Lung (tissue), 11 donors: ENCODE measurements at regions not wholly inside any gene's neighbourhood (a gene's known extent, or its start where the extent isn't known, plus 50 kb on each side); places are given as distances from the start of the nearest gene placed in this dataset.

Experiments used
- ATAC-seq: fragments of 200-7000 bp; cut with Tn5 transposase; one replicate; pipeline ENCODE4 v1.9.1; 2020; ENCODE audit warnings: moderate number of reproducible peaks; ENCODE audit not compliant: insufficient read depth, low FRiP score
- DNase-seq, 3 donors: peaks; one replicate each; pipeline ENCODE4 v3.0.0-alpha.2; 2013 to 2017
- H3K27ac ChIP-seq, 2 donors: one replicate each; pipeline ENCODE4 v1.5.1; 2013; ENCODE audit warnings: mild to moderate bottlenecking in 2 of 2, moderate library complexity in 2 of 2, control low read depth in 1 of 2, inconsistent platforms in 1 of 2, low read depth in 1 of 2, low read length in 1 of 2
- H3K27me3 ChIP-seq, 3 donors: one replicate each; pipeline ENCODE4 v1.5.1; 2013; ENCODE audit warnings: low read length in 2 of 3; ENCODE audit not compliant: control insufficient read depth in 3 of 3, insufficient read depth in 3 of 3
- H3K36me3 ChIP-seq, 4 donors: one replicate each; pipeline ENCODE4 v1.5.1; 2013; ENCODE audit warnings: low read length in 4 of 4, mild to moderate bottlenecking in 1 of 4, moderate library complexity in 1 of 4; ENCODE audit not compliant: control insufficient read depth in 4 of 4, insufficient read depth in 4 of 4
- H3K4me1 ChIP-seq, 5 donors: one replicate each; pipeline ENCODE4 v1.5.1; 2013; ENCODE audit warnings: low read length in 5 of 5, mild to moderate bottlenecking in 2 of 5, moderate library complexity in 1 of 5; ENCODE audit not compliant: control insufficient read depth in 5 of 5, insufficient read depth in 5 of 5
- H3K4me3 ChIP-seq: one replicate; pipeline ENCODE4 v1.5.1; 2013; ENCODE audit warnings: mild to moderate bottlenecking, control low read depth, moderate library complexity
- H3K9ac ChIP-seq, 2 donors: one replicate each; pipeline ENCODE4 v1.5.1; 2013; ENCODE audit warnings: low read length in 2 of 2, control low read depth in 1 of 2; ENCODE audit not compliant: insufficient read depth in 1 of 2
- H3K9me3 ChIP-seq, 4 donors: one replicate each; pipeline ENCODE4 v1.5.1; 2013; ENCODE audit warnings: low read length in 3 of 4, mild to moderate bottlenecking in 1 of 4, moderate library complexity in 1 of 4; ENCODE audit not compliant: control insufficient read depth in 4 of 4, insufficient read depth in 3 of 4
- WGBS, 2 donors: extraction: QIAGEN DNeasy Blood & Tissue Kit; methylation state at CpG; one replicate each; pipeline ENCODE4 v1.1.7; 2013; 5-methylcytosine and 5-hydroxymethylcytosine counted together
- TF ChIP-seq, protein P1 (sequence below): IDR thresholded peaks from 2 replicates; pipeline ENCODE4 v1.5.1; 2012; ENCODE audit warnings: mild to moderate bottlenecking; ENCODE audit errors: control extremely low read depth, extremely low read depth
- donor health status: control.
- donor health status: control.
- donor health status: Bipolar disorder and iron deficiency.
- donor health status: healthy.
- donor health status: DM: yes; HTN: yes; CAD: no.

DNA sequence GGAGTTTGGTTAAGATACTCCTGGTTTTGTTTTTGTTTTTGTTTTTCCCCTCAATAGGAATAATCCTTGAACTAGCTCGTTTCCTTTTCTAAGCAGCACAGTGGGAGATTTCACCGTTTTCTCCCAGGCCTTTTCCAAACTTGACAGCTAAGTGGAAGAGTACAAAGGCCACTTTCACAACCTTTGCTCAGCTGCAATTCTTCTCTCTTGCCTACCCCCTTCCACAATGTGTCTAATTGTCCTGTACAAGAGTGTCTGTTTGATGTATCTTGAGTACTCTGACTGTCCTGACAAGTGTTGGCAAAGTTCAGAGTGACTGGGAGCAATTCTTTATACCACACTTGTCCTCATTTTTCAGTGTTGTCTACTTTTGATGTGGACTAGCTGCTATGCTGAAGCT is 674.3 kb upstream of the AMOT start:
- no peak for ATAC-seq
- no peak for DNase-seq
- TF ChIP-seq, protein P1, sequence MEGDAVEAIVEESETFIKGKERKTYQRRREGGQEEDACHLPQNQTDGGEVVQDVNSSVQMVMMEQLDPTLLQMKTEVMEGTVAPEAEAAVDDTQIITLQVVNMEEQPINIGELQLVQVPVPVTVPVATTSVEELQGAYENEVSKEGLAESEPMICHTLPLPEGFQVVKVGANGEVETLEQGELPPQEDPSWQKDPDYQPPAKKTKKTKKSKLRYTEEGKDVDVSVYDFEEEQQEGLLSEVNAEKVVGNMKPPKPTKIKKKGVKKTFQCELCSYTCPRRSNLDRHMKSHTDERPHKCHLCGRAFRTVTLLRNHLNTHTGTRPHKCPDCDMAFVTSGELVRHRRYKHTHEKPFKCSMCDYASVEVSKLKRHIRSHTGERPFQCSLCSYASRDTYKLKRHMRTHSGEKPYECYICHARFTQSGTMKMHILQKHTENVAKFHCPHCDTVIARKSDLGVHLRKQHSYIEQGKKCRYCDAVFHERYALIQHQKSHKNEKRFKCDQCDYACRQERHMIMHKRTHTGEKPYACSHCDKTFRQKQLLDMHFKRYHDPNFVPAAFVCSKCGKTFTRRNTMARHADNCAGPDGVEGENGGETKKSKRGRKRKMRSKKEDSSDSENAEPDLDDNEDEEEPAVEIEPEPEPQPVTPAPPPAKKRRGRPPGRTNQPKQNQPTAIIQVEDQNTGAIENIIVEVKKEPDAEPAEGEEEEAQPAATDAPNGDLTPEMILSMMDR, result no peak
- H3K4me1 ChIP-seq, result no peaks in the 10 kb centered on the region
- H3K4me3 ChIP-seq, result no peak overlapping the region
- no peak overlapping the region for H3K27ac ChIP-seq
- no peaks in the 10 kb centered on the region for H3K9me3 ChIP-seq
- H3K36me3 ChIP-seq, result no peaks in the 10 kb centered on the region
- 18 to 38% methylated on average over 2 of the region's 2 CpGs for WGBS, 2 donors
- peaks cover 0 to 24% (median 13%) of the 10 kb centered on the region in 3 donors for H3K27me3 ChIP-seq
- H3K9ac ChIP-seq, result no peak overlapping the region

DNA sequence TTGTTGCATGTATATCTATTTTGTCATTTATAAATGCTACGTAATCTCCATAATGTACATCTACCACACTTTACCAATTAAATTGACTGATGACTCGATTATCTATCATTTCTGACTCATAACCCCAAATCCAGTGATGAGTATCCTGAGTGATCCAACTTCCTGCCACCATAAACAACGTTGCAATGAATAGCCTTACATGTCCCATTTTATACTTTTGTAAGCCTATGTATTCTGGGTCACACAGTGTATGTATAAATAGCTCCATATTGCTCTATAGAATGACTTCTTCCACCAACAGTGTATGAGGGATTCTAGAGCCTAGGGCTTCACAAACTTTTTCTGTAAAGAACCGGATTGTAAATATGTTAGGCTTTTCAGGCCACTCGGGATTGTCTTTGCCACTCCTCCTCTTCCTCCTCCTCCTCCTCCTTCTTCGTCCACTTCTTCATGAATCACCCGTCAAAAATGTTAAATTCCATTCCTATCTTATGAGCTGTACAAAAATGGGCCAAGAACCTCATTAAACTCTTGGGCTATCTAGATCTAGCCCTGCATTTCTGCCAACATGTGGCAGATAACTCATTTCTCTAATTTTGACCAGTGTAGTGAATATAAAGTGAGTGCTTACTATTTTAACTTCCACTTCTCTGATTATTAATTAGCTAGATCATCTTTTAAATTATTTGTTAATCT is 672.2 kb upstream of the AMOT start:
- Histone ChIP-seq H3K4me1 (no peaks in the 10 kb centered on the region), H3K4me3 (no peak overlapping the region), H3K27me3 (peaks cover 0 to 26% (median 11%) of the 10 kb centered on the region in 3 donors), H3K36me3 (no peaks in the 10 kb centered on the region), H3K27ac (no peak overlapping the region), H3K9ac (no peak overlapping the region), H3K9me3 (no peaks in the 10 kb centered on the region)
- ATAC-seq (no peak), DNase-seq (no peak)
- 51 to 78% methylated on average over 7 of the region's 7 CpGs for WGBS, 2 donors
- TF ChIP-seq, protein P1, result no peak

DNA sequence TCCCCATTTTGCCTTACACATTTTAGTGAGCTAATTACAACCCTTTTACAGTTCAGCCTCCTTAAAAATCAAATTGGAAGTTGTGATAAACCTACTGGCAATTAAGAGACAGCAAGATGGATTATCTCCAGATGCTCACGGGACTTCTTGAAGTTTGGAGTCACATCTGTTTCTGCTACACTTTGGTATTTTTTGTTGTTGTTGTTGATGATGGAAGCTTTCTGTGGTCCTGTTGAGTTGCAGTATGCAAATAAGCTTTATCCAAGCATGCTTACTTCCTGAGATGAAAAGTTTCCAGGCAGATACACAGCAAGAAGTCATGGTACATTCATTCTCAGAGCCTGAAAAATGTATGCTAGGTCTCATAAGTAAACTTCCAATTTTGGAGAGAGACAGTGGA is 670.0 kb upstream of the AMOT start:
- Histone ChIP-seq H3K27ac (no peak overlapping the region), H3K9me3 (no peaks in the 10 kb centered on the region), H3K4me3 (no peak overlapping the region), H3K9ac (no peak overlapping the region), H3K4me1 (no peaks in the 10 kb centered on the region), H3K36me3 (no peaks in the 10 kb centered on the region), H3K27me3 (peaks cover 0 to 27% (median 11%) of the 10 kb centered on the region in 3 donors)
- TF ChIP-seq, protein P1, result no peak
- no peak for DNase-seq
- WGBS, 2 donors, result 62 to 88% methylated on average over 1 of the region's 1 CpG
- ATAC-seq, result no peak

DNA sequence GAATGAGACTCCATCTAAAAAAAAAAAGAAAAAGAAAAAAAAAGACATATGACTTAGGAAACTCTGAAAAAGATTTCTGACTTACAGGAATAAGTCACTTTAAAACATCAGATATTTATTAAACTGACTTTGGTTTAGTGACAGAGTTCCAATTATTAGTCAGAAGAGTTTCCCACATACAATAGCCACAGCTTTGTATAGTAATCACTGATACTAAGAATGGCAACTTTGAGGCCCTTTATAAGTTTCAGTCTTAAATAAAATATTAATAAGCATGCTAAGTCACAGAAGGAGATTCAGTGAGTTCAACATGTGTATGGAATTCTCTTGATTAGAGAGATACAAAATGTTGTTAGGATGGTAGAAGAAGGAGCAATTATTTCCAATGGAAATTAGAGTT is 652.3 kb upstream of the AMOT start:
- H3K4me3 ChIP-seq, result no peak overlapping the region
- ATAC-seq (no peak), DNase-seq (no peak)
- no peaks in the 10 kb centered on the region for H3K36me3 ChIP-seq
- TF ChIP-seq, protein P1, result no peak
- H3K27ac ChIP-seq, result no peak overlapping the region
- H3K27me3 ChIP-seq, result peaks cover 0 to 31% (median 0%) of the 10 kb centered on the region in 3 donors
- H3K9me3 ChIP-seq, result no peaks in the 10 kb centered on the region
- H3K4me1 ChIP-seq, result no peaks in the 10 kb centered on the region
- H3K9ac ChIP-seq, result no peak overlapping the region
